Cardiac septum (tissue), 1 donor: ENCODE measurements at regions not wholly inside any gene's neighbourhood (a gene's known extent, or its start where the extent isn't known, plus 50 kb on each side); places are given as distances from the start of the nearest gene placed in this dataset.

Source experiments
- DNase-seq: peaks from one replicate; pipeline ENCODE4 v3.0.0-alpha.2; 2020; ENCODE audit warnings: low spot score
- intact Hi-C: fragments of 100-400 bp; cut with DNase I; formaldehyde crosslinking; loops from one replicate; pipeline ENCODE4 v1.14.0; 2022
- donor health status: DM: no; HTN: no; CAD: no.

DNA sequence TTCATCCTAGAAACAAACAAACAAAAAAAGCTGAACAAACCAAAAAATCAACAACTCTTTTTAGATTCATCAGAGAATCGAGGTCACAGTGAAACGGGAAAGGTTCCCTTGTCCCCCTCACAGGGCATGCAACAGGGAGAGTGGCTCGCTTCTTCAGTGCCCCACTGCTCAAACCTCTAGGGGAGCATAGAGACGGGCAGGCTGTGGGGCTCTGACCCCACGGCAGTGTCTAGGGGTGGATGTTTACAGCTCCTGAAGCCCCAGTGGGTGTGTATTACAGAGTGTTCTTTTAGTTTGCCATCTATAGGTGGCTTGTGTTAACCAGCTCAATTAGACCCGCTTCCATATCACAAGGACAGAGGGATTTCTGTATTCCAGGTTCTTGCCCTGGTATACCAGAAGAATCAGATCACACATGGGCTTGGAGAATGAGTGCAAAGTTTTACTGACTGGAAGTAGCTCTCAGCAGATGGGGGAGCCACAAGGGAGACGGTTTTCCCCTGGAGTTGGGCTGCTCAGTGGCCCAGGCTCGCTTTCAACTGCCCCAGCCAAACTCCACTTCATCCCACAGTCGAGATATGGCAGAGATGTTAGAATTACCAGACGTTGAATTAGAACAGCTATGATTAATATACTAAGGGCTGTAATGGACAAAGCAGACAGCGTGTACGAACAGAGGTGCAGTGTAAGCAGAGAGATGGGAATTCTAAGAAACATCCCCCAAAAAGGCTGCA, 192.6 kb upstream of the CST7 start:
- intact Hi-C loops = no loop called here
- no peak for DNase-seq

DNA sequence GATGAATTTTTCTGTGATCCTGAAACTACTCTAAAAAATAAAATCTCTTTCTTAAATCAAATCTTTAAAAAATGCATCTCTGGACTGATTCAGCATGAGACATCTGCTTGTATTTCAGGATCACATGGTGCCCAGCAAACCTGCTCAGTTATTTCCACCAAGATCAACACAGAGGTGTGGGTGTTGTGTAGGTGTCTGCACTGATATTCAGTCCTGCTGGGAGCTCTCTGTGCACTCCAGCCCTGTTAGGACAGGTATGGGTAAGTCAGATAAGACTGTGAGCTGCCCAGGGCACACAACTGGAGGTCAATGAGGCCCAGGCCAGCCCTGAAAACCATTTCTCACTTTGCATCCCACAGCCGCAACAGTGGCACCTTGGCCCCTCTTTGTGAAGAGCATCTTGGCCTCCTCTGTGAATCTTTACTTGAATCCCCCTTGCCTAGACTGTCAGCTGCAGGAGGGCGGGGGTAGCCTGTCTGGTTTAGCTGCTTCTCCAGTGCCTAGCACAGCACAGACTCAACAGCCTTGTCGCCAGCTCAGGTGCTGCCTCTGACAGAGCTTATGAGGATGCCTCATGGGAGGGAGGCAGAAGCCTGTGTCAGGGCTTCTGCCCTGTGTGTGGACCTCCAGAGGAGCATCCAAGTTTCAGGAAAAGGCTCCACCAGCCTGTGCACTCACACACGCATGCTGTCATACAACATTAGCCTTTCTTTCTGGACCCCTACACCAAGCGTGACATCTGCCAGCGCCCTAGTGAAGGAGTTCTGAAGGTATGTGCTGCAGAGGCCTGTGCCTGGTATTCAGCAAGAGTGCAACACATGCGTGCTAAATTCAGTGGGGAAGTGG, 187.6 kb upstream of the CST7 start:
- intact Hi-C loops = no loop called here
- peak; percentile 54 for DNase-seq

DNA sequence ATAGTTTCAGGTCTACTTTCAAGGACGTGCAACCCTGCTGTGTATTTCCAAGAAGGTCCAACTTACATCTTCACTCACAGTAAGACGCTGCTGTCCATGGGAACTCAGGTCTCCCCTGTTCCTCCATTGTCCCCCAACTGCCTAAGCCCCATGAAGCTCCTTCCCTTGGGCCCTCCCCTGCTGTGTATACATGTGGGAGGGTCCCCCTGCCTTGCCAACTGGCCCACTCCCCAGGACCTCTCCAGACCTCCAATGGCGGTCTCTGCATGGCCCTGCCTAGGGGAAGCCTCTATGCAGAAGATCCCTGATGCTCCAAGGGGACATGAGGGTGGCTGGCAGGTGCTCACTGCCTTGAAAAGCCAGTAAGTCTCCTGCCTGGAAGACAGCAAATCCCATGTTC, 186.7 kb upstream of the CST7 start:
- intact Hi-C loops = no loop called here
- DNase-seq = peak; percentile 67

DNA sequence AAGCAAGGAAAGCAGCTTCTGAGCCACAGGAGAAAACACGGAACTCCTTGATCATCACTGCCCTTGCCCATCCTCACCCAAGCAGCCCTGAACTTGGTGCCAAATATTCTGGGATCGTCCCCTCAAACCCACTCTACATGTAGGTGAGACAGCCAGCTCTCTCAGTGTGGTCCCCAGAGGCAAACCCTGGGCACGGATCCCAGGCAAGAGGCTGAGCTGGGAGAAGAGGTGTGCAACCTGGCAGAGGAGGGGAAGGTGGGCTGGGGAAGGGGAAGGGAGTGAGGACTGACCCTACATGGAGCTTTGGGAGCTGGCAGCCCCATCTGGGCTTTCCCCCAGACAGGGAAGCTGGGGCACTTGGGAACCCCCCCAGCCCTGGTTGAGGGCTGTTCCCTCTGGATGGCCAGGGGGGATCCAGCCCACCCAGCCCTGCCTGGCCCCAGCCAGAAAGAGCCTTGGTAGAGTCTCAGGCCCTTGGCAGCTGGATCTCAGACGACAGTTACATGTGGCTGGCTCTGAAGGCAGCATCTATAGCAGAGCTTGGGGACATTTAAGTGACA, 186.2 kb upstream of the CST7 start:
- intact Hi-C loops = no loop called here
- DNase-seq = peak; percentile 50

DNA sequence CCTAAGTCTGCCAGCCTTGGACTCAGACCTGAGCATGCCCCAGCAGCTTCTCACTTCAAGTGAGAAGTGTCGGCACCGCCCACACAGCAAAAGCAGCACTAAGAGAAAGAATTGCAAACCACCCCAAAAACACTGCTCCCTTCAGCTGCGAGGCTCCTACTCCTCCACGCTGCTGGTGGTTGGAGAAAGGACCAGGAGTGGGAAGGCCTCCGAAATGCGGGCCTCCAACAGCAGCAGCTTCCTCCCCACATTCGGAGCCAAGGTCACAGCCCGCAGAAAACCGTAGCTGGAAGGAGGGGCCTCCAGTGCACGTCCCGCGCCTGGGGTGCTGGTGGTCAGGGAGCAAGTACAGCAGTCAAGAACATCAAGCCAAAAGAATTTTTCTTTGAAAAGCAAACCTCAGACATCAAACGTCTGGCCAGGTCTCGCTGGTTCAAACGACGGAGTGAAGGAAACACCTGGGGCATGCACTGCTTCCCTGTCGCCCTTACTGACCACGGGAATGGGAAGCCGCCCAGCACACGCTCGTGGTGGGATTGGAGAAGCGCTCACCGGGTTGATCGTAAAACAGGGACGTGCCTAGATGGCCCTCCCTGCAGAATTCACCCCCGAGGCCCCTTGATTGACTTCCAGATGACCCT, 185.6 kb upstream of the CST7 start:
- DNase-seq = peak; percentile 69

DNA sequence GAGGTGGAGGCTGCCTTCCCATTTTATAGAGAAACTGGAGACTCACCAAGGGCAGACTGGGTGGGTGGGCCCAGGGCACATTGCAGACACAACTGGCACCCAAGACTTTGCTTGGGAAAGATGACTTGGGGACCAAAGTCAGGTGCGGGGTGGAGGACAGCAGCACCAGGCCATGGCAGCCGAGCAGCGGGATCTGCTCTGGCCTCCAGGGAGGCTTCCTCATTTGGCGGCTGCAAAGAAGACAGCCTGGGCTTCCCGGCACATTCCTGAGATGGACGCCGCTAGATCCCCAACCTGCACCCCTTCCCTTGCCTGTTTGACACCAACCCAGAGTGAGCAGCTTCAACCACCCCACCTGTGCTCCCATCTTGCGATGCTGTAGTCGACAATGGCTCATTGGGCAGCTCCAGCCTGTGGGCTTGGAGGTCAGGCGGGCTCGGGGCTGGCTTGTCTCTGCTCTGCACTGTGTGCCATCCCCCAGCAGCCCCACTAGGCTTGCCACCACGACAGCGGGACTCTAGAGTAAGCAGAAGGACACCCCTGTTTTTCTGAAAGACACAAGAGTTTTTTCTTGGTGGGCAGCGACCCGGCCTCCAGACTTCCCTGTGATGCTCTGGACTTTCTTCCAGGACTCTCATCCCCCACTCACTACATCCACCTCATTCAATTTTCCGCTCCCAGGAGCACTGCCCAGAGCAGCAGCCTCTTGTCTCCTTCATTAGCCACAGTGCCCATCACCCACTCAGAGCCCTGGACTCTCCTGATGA, 184.9 kb upstream of the CST7 start:
- no peak for DNase-seq
- intact Hi-C loops = no loop called here

More for the DNA sequence above, 185.6 kb upstream of the CST7 start:
- intact Hi-C loops = no loop called here

DNA sequence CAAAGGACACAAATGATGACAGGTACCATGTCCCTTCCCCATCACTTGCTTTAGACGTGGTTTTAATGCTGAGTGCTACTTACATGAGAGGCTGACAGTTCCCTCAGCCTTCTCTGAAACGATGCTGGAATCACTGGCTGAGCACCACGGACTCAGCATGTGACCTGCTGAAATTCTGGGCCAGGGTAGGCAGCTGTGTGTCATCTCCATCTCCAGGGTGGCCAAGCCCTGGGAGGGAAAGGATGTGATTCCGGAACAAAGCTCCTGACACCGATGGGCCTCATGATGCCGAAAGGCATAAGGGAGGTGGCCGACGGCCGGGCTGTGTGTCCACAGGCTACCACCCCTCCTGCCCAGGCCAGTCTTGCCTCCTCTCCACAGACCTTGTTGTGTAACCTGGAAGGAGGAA, 184.3 kb upstream of the CST7 start:
- DNase-seq = no peak
- intact Hi-C loops = no loop called here

DNA sequence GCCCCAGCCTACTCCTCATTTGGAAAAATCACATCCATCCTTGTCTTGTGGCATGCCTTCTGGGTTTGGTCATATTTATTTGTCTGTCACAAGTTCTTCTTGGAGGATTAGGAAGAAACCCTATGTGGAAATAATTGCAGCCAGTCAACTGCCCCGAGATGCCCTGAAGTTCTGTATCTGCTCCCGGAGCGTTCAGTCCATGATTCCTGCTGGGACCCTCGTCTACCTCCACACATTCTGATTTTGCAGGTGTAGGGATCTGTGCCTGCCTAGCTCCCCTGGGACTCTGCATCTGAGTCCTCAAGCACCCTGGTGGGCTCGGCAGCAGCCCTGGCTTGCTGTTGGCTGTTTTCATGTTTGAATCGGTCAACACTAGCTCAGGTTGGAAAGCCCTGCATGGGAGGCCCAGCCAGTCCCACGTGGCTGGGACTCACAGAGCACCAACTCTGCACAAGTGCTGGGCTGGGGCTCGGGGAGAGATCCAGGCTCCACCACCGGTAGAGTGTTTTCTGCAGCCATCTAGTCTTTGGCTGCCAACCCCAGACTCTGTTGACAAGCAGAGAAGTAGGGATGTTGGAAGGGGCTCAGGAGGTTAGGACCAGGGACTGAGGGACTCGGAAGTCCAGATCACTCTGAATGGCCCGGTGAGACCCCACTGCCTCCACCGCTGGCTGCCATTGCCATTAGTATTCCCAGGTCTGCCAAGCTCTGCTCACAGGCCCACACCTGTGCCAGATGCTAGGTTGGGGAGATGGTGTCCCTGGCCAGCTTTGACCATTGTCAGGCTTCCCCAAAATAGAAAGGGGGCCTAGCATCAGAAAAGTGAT, 183.5 kb upstream of the CST7 start:
- DNase-seq = peak; percentile 64
- intact Hi-C loops = no loop called here

DNA sequence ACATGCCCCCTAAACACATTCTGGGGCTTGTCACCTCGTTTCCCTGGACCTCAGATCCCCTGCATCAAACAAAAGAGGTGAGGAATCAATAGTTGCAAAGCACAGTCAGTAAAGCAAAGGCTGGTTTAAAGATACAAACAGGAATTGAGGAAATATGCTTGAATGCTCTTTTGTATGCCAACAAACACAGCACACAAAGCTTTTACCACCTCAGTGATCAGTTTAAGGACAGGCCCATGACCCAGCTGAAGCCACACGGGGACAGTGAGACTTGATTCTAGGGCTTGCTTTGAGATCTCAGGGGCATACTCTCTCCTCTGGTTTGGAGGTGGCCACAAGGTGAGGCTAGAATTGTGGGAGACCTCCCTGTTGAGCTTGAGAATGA, 182.9 kb upstream of the CST7 start:
- intact Hi-C loops = no loop called here
- no peak for DNase-seq

DNA sequence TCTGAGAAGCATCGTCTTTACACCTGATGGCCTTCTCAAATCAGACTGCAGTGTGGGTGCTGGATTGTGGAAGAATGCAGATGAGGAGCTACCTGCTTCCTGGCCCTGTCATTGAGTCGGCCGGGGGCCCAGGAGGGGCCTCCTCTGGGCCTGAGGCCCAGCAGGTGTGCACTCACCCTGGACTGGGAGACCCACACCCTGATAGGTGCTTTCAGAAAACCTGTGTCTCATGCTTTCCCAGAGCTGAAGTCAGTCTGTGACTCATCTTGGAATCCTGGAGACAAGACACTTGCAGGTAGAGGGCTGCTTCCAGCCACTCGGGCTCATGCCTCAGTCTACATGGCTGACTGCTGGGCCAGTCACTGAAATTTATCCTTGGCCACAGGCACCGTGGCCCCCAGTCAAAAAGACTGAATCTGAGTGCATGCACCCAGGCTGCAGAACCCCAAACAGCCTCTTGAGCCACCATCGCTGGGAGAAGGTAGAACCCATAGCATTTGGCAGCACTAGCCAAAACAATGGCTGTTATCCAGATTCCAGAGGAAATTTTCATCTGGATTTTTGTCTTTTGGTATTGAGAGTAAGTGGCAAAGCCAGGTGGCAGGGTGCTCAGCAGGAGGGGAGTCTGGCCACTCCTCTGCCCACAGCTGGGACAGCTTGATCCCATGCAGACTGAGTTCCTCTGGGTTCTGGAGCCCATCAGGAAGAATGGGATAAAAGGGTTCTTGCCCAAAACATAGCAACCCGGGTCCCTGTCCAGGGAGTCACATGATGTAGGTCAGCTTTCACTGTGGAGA, 182.0 kb upstream of the CST7 start:
- intact Hi-C loops = no loop called here

DNA sequence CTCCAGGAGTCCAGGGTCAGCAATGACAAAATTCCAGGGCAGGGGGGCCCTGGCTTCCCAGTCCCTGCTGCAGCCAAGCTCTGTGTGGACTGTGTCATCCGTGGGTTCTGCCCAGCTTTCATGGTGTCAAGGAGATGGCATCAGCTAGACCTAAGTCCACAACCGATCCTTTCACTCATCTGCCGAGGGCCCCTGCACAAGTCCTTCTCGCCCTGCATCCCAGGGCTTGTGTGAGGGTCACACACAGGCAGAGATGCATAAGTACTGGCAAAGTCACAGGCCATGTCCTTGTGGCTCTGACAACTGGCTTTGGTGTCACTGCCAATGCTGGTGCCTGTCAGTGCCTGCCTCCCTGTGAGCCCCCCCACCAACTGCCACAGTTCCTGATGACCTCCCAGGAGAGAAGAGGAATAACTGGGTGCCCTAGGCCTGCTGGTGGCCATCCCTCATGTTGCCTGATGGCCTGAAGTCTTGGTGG, 181.4 kb upstream of the CST7 start:
- DNase-seq = no peak
- intact Hi-C loops = no loop called here

More for the DNA sequence above, 182.0 kb upstream of the CST7 start:
- no peak for DNase-seq

DNA sequence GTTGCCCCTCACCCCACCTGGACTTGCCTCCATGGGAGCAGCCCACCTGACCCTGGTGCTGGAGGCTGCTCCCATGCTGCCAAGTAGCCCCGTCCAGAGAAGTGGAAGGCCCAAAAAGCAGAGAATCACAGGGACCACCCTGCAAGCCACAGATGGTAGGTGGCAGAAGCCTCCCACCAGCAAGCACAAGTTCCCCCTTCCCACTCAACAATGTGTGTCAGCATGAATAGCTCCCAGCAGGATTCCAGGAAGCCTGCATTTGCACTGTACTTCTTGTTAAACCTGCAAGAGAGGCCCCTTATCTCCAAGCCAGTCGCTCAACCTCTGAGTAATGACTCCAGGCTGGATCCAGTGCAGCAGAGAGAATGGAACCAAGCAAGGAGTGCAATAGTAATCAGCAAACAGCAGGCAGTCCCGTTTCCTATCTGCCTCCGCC, 180.8 kb upstream of the CST7 start:
- peak; percentile 43 for DNase-seq
- intact Hi-C loops = no loop called here

DNA sequence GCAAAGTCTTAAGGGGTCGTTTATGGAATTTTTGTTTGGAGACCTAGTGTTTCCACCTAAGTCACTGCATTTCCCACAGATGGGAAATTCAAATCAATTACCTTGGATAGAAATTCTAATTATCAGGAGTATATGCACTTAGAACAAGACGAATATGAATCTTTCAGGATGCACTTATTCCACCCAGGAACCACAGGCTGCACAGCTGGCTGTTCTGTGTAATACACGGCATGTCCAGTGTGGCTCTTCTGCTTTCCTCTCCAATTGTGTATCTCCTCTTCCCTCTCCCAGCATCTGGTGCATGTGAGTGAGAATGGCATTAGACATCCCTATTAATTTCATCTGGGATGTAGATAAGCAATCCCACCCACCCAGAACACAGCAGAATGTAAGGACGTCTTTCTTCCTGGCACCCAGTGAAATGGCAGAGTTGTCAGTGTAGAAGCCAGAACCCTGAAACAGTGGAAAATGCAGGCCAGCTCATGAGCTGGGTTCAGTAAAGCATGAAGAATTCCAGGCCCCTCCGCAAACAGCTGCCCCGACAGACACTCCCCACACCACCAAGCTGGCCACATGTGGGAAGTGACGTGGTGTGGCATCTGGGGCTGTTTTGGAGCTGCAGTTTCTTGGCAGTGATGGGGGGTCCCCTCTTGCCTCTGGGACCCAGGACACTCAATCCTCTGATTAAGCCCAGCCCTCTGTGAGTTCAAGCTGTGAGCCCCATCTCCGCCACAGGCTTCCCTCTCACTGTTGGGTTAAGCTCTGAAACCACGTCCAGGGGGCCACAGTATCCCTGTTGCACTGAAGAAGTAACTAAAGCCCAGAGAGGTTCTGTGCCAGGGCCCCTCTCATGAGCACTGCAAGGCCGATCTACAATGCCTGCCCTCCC, 180.1 kb upstream of the CST7 start:
- peak; percentile 57 for DNase-seq
- intact Hi-C loops = no loop called here

DNA sequence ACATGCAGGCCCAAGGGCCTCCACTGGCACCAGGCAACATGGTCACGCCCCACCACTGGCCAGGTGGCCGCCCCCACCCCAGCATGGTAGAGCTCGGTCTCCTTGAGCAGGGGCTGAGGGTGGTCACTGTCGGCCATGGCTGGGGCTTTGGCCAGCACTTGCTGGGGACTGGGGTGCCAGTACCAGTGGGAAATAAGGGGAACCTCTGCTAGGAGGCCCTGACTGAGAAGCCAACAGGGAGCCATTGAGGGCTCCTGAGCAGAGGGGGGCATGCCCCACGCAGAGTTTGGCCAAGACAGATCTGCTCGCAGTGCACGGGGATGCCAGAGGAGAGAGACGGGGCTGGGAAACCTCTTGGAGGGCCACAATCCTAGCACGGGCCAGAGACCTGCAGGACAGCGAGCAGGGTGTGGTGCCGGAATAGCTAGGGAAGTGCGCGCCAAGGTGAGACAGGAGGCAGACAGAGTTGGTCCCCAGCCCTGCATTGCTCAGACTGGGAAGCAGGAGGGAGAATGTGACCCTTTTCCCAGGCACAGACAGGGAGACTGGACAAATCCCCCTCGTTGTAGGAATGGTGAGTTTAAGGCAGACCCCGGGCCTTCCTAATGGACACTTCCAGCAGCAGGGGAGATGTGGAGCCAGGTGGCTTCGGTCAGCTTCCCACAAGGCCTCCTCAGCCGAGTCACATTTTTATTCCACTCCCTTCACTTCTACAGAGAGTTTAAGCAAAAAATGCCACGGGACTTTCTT, 179.0 kb upstream of the CST7 start:
- DNase-seq = peak; percentile 46
- intact Hi-C loops = loop anchor here (10.0 kb wide), 1 partner anchor 265 kb away; no protein-coding TSS in a partner anchor

DNA sequence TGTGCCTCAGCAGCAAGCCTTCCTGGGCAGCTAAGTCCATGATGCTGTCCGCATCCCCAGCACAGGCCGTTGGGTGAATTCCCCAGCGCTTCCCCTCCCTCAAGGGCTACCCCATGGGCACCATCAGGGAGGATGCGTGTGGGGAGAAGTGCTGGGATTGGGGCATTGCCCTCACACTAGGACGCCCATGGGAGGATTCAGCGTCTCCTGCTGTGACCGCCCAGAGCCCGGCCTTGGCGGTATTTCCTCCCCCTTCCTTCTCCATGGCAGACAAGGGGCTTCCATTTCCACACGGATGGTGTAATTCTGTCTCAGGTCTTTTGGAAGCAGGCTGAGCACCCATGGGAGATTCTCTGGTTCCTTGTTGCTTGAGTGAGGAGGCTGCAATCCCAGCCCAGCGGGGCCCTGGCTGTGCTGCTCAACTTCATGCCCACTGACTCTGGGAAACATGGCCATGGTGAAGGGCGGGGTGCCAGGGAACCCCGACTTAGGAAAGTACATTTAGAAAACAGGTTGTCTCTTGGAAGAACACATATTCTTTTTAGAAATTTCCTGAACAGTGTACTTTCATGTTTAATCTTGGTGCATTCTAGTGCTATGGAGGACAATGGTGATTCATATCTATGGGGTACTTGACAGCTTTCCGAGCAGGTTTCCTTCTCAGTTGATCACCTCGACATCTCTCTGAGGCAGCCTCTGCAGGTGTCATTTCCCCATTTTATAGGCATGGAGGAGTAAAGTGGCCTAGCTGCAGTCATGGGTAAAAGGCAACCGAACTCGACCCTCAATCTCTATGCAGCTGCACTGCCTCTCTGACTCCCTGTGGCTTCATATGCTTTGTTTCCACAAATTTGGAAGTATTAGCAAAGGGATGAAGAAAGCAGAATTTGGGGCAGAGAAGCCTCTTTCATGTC, 178.2 kb upstream of the CST7 start:
- intact Hi-C loops = loop anchor here (10.0 kb wide), 1 partner anchor 266 kb away; no protein-coding TSS in a partner anchor

More for the DNA sequence above, 178.2 kb upstream of the CST7 start:
- peak; percentile 60 for DNase-seq
